ENCODE measurements at regions not wholly inside any gene's neighbourhood (a gene's known extent, or its start where the extent isn't known, plus 50 kb on each side); places are given as distances from the start of the nearest gene placed in this dataset.

DNA sequence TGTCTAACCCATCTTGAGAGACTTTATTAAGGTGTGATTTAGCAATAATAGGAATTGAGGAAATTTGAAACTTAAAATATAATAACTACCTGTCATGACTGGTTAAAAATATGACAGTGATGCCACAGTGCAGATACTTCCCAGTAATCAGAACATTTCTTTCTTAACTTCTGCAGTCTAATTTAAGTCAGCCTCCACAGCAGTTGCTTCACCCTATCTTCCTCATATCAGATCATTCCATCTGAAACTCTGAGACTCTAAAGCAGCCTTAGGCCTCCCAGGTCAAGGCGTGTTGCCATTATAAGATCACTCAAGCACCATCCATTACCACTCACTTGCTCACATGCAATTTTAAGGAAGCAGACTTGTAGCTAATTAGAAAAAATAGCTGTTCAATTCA, 302.2 kb downstream of the AASDHPPT start:
- CTCF ChIA-PET: no interaction called here
- TF ChIP-seq SIN3A (IDR thresholded peaks at IDR 0.05; ENCODE audit: borderline replicate concordance, insufficient read depth, low read depth, low read length) (no peak), POLR2AphosphoS5 (IDR thresholded peaks at IDR 0.05; ENCODE audit: low read depth, low read length) (no peak), TCF7L2 (IDR thresholded peaks at IDR 0.05; ENCODE audit: low read depth, low read length) (no peak), REST (IDR thresholded peaks at IDR 0.05; ENCODE audit: insufficient read depth in 1 of 2, low read depth in 2 of 2, low read length in 1 of 2) (no peak)
- TF ChIP-seq, protein P1, sequence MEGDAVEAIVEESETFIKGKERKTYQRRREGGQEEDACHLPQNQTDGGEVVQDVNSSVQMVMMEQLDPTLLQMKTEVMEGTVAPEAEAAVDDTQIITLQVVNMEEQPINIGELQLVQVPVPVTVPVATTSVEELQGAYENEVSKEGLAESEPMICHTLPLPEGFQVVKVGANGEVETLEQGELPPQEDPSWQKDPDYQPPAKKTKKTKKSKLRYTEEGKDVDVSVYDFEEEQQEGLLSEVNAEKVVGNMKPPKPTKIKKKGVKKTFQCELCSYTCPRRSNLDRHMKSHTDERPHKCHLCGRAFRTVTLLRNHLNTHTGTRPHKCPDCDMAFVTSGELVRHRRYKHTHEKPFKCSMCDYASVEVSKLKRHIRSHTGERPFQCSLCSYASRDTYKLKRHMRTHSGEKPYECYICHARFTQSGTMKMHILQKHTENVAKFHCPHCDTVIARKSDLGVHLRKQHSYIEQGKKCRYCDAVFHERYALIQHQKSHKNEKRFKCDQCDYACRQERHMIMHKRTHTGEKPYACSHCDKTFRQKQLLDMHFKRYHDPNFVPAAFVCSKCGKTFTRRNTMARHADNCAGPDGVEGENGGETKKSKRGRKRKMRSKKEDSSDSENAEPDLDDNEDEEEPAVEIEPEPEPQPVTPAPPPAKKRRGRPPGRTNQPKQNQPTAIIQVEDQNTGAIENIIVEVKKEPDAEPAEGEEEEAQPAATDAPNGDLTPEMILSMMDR (IDR thresholded peaks at IDR 0.05): no peak
- no TSS peak for BruUV-seq (replicated peaks)
- DNase-seq (ENCODE audit: low read depth, low spot score) (no peak), ATAC-seq (no peak)
- no peaks in the 10 kb centered on the region for H3K4me1 ChIP-seq (ENCODE audit: control insufficient read depth, insufficient read depth, low read length)
- H3K27ac ChIP-seq (ENCODE audit: low read length): no peak overlapping the region
- no peaks in the 10 kb centered on the region; the same call in 1 of the 2 replicates for H3K9me3 ChIP-seq (ENCODE audit: control insufficient read depth, insufficient read depth, low read depth, low read length)
- no peaks in the 10 kb centered on the region for H3K27me3 ChIP-seq (ENCODE audit: control insufficient read depth, insufficient read depth, low read length)
- POLR2A ChIA-PET: no interaction called here
- intact Hi-C loops (cut with micrococcal nuclease; ENCODE audit: unreplicated experiment): no loop called here
- in situ Hi-C loops (cut with HindIII; ENCODE audit: low pct_unique_long_range_greater_than_20kb, low sequenced_read_pairs): no loop called here
- no peak overlapping the region for H3K4me3 ChIP-seq (ENCODE audit: low read depth in 2 of 2, low read length in 2 of 2)
- H3K36me3 ChIP-seq (ENCODE audit: control insufficient read depth, insufficient read depth, low read length): no peaks in the 10 kb centered on the region

DNA sequence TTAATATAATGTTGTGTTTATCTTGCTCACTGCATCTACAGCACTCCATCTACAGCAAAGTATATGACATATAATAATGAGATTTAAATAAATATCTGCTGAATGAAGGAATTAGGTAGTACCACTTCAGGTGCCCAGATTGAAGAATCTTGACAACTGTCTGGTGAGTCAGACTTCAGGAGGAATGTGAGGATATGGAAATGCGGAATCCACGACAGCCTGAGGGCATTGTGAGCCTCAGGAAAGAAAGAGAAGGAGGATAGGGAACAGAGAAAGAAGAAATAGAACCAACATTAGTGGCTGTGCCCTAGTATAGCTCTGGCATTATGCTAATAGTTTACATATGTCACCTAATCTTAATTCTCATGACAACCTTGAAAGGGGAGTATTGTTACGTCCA, 304.4 kb downstream of the AASDHPPT start:
- CTCF ChIA-PET: no interaction called here
- Histone ChIP-seq H3K27me3 (ENCODE audit: control insufficient read depth, insufficient read depth, low read length) (no peaks in the 10 kb centered on the region), H3K36me3 (ENCODE audit: control insufficient read depth, insufficient read depth, low read length) (no peaks in the 10 kb centered on the region), H3K4me3 (ENCODE audit: low read depth in 2 of 2, low read length in 2 of 2) (no peak overlapping the region), H3K9me3 (ENCODE audit: control insufficient read depth, insufficient read depth, low read depth, low read length) (no peaks in the 10 kb centered on the region; the same call in 1 of the 2 replicates), H3K27ac (ENCODE audit: low read length) (no peak overlapping the region), H3K4me1 (ENCODE audit: control insufficient read depth, insufficient read depth, low read length) (no peaks in the 10 kb centered on the region)
- in situ Hi-C loops (cut with HindIII; ENCODE audit: low pct_unique_long_range_greater_than_20kb, low sequenced_read_pairs) (no loop called here), intact Hi-C loops (cut with micrococcal nuclease; ENCODE audit: unreplicated experiment) (no loop called here)
- TF ChIP-seq TCF7L2 (IDR thresholded peaks at IDR 0.05; ENCODE audit: low read depth, low read length): no peak
- no peak for TF ChIP-seq REST (IDR thresholded peaks at IDR 0.05; ENCODE audit: insufficient read depth in 1 of 2, low read depth in 2 of 2, low read length in 1 of 2)
- TF ChIP-seq, protein P1 (IDR thresholded peaks at IDR 0.05): no peak
- TF ChIP-seq SIN3A (IDR thresholded peaks at IDR 0.05; ENCODE audit: borderline replicate concordance, insufficient read depth, low read depth, low read length): no peak
- TF ChIP-seq POLR2AphosphoS5 (IDR thresholded peaks at IDR 0.05; ENCODE audit: low read depth, low read length): no peak
- ATAC-seq (no peak), DNase-seq (ENCODE audit: low read depth, low spot score) (no peak)
- no TSS peak for BruUV-seq (replicated peaks)
- POLR2A ChIA-PET: no interaction called here
